ENCODE measurements at regions not wholly inside any gene's neighbourhood (a gene's known extent, or its start where the extent isn't known, plus 50 kb on each side); places are given as distances from the start of the nearest gene placed in this dataset.
"Not testable (repeated sequence)": the region's sequence is repeated elsewhere in the genome, so short reads cannot be mapped to it uniquely, and the experiment has no call there.

- Histone ChIP-seq H3K27ac (no peak overlapping the region), H3K36me3 (no peaks in the 10 kb centered on the region), H3K4me3 (no peak overlapping the region), H3K4me1 (no peaks in the 10 kb centered on the region), H3K27me3 (no peaks in the 10 kb centered on the region), H3K9me3 (no peaks in the 10 kb centered on the region)
- 85 to 90% methylated on average over 8 of the region's 8 CpGs for WGBS, 2 donors
- DNase-seq (ENCODE audit: low spot score in 2 of 2), result no peak
- TF ChIP-seq EP300 (IDR thresholded peaks at IDR 0.05) (no peak), POLR2A (IDR thresholded peaks at IDR 0.05) (no peak), CTCF (IDR thresholded peaks at IDR 0.05) (no peak)
These were observed 875.5 kb upstream of the SORCS1 start for GRCh38 chr10:108039821-108040584.

DNA sequence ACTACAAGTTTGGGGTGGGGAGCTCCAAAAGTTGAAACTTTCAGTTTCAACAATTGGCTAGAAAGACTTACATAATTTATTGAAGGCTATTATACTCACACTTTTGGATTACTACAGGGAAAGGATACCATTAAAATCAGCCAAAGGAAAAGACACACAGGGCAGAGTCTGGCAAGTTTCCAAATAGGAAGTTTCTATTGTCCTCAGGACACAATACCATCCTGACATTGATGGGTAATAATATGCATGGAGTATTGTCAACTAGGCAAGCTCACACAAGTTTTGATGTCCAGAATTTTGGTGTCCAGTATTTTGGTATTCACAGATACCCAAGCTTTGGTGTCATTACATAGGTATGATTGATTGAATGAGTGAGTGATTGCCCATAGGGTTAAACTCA, 872.6 kb upstream of the SORCS1 start:
- TF ChIP-seq EP300 (IDR thresholded peaks at IDR 0.05) (no peak), CTCF (IDR thresholded peaks at IDR 0.05) (no peak), POLR2A (IDR thresholded peaks at IDR 0.05) (no peak)
- H3K9me3 ChIP-seq, result no peaks in the 10 kb centered on the region
- no peak overlapping the region for H3K4me3 ChIP-seq
- H3K27me3 ChIP-seq, result no peaks in the 10 kb centered on the region
- no peak for DNase-seq (ENCODE audit: low spot score in 2 of 2)
- no peaks in the 10 kb centered on the region for H3K4me1 ChIP-seq
- no peak overlapping the region for H3K27ac ChIP-seq
- no peaks in the 10 kb centered on the region for H3K36me3 ChIP-seq

- Histone ChIP-seq H3K27ac (no peak overlapping the region), H3K4me3 (no peak overlapping the region), H3K27me3 (no peaks in the 10 kb centered on the region), H3K9me3 (no peaks in the 10 kb centered on the region), H3K4me1 (no peaks in the 10 kb centered on the region), H3K36me3 (no peaks in the 10 kb centered on the region)
- WGBS, 2 donors, result 37 to 51% methylated on average over 1 of the region's 1 CpG
- no peak for TF ChIP-seq POLR2A (IDR thresholded peaks at IDR 0.05)
- no peak for TF ChIP-seq EP300 (IDR thresholded peaks at IDR 0.05)
- no peak for TF ChIP-seq CTCF (IDR thresholded peaks at IDR 0.05)
- no peak for DNase-seq (ENCODE audit: low spot score in 2 of 2)
These were observed 871.8 kb upstream of the SORCS1 start for GRCh38 chr10:108036265-108036664.

DNA sequence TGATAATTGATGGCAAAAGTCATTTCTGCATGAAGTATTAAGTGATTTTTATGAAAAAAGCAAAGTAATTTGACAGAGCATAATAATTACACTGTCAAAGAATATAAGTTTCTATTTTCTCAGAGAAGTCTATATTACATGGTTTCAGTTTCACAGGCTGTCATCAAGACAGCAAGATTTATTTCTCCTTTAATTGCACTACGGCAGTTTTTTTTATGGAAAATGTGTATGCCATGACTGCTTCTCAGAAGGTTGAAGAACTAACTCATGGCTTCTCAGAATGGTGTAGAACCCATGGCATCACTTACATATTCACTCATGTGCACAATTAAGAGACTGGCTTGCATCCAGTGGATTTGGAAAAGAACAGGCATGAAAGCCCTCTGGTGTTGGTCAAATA, 870.3 kb upstream of the SORCS1 start:
- Histone ChIP-seq H3K4me3 (no peak overlapping the region), H3K36me3 (no peaks in the 10 kb centered on the region), H3K27ac (no peak overlapping the region), H3K4me1 (no peaks in the 10 kb centered on the region), H3K27me3 (no peaks in the 10 kb centered on the region), H3K9me3 (no peaks in the 10 kb centered on the region)
- TF ChIP-seq EP300 (IDR thresholded peaks at IDR 0.05) (no peak), POLR2A (IDR thresholded peaks at IDR 0.05) (no peak), CTCF (IDR thresholded peaks at IDR 0.05) (no peak)
- 71 to 72% methylated on average over 1 of the region's 1 CpG for WGBS, 2 donors
- DNase-seq (ENCODE audit: low spot score in 2 of 2), result no peak

DNA sequence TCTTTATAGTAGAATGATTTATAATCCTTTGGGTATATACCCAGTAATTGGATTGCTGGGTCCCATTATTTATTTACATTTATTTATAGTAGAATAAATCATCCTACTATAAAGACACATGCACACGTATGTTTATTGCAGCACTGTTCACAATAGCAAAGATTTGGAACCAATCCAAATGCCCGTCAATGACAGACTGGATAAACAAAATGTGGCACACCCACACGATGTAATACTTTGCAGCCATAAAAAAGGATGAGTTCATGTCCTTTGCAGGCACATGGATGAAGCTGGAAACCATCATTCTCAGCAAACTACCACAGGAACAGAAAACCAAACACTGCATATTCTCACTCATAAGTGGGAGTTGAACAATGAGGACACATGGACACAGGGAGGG, 869.0 kb upstream of the SORCS1 start:
- H3K27me3 ChIP-seq; H3K4me1 ChIP-seq; H3K27ac ChIP-seq; H3K36me3 ChIP-seq; H3K9me3 ChIP-seq; H3K4me3 ChIP-seq; DNase-seq (ENCODE audit: low spot score in 2 of 2): not testable (repeated sequence)
- whole genome bisulfite sequencing, 2 donors, result 28 to 44% methylated on average over 3 of the region's 3 CpGs

- no peak for DNase-seq (ENCODE audit: low spot score in 2 of 2)
- 87 to 95% methylated on average over 1 of the region's 1 CpG for WGBS, 2 donors
- no peak overlapping the region for H3K27ac ChIP-seq
- H3K9me3 ChIP-seq, result peaks cover 0 to 13% (median 0%) of the 10 kb centered on the region in 4 donors
- no peaks in the 10 kb centered on the region for H3K4me1 ChIP-seq
- no peaks in the 10 kb centered on the region for H3K27me3 ChIP-seq
- TF ChIP-seq POLR2A (IDR thresholded peaks at IDR 0.05), result no peak
- TF ChIP-seq EP300 (IDR thresholded peaks at IDR 0.05), result no peak
- no peak overlapping the region for H3K4me3 ChIP-seq
- H3K36me3 ChIP-seq, result no peaks in the 10 kb centered on the region
These were observed 867.0 kb upstream of the SORCS1 start for GRCh38 chr10:108031505-108031904.

Data from tibial nerve (tissue), 4 donors.